T1000 (cell line): ENCODE measurements at regions not wholly inside any gene's neighbourhood (a gene's known extent, or its start where the extent isn't known, plus 50 kb on each side); places are given as distances from the start of the nearest gene placed in this dataset.

Source experiments
- DNase-seq: peaks from one replicate; lab custom pipeline; 2025; ENCODE audit warnings: mixed read lengths; lab: John Stamatoyannopoulos, UW

- DNase-seq: no peak
These were observed 1151.9 kb downstream of the BRD1 start for GRCh38 chr22:48675830-48676145.

- DNase-seq: no peak
These were observed 1152.4 kb downstream of the BRD1 start for GRCh38 chr22:48675141-48675829.

- no peak for DNase-seq
These were observed 1153.7 kb downstream of the BRD1 start for GRCh38 chr22:48673806-48674500.

DNA sequence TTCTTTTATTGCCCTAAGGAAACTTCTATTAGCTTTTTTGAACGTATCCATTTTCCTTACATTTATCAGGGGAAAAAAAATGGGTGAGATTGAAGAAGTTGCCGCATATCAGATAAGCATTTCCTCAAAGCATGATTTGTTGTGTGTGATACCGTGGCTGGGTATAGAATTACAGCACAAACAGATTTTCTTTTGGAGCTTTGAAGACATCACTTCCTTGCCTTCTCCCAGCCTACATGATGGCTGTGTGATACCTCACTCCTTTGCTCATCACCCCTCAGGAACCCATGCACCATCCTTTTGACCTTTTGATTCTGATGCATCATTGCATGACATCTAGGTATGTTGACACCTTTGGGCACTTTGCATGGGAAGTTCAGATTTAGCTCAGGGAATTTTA is 1155.3 kb downstream of the BRD1 start:
- no peak for DNase-seq

DNA sequence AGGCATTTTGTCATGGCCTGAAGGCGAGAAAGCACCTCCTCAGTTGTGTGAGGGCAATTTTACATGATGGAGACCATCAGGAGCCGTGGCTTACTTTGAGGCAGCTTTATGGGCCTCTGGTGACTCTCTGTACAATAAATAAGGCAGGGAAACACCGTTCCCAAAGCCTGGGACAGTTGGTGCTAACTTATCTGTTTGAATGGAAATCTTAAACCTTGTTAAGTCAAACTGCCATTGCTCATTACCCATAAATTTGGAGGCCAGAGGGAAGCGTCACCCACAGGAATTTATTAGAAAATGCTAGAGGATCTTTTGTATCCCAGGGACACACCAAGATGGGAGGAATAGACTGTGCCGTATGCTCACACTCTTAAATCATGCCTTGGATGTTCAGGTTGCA is 1156.9 kb downstream of the BRD1 start:
- DNase-seq: no peak

- DNase-seq: no peak
These were observed 1157.5 kb downstream of the BRD1 start for GRCh38 chr22:48669986-48670716.

DNA sequence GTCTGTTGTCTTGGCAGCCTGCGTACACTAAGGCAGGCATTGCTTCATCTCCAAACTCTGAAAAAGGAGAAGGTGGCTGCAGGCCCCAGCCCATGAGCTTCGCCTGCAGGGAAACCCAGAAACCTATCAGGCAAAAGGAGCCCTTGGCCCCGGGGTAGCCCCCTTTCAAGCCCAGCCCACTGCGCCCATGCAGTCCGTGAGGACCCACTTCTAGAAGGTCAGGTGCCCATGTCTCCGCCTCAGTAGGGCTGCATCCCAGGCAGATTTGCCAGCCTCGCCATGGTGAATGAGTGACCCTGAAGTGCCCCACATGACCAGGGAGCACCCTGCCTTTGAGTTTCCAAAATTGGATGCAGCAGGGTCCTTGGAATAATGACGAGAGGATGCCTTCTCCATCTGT is 1158.4 kb downstream of the BRD1 start:
- no peak for DNase-seq

DNA sequence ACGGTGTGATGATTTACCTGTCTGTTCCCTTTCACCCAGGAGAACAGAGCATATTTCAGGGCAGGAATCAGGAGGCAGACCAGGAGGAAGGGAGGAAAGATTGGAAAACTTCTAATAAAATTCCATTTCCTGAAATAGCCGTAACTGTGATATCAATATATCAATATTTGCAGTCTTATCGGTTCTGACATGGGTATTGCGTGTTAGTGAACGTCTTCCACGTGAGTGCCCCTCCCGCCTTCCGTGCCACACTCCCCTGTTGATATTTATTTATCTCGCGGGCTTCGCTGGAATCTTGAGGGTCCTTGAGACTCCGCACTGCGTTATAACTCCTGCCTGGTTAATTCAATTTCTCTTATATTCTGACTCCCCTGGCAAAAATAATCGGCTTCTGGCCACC is 1160.4 kb downstream of the BRD1 start:
- no peak for DNase-seq

GRCh38 chr22:48666620-48667019 is 1161.1 kb downstream of the BRD1 start:
- no peak for DNase-seq

DNA sequence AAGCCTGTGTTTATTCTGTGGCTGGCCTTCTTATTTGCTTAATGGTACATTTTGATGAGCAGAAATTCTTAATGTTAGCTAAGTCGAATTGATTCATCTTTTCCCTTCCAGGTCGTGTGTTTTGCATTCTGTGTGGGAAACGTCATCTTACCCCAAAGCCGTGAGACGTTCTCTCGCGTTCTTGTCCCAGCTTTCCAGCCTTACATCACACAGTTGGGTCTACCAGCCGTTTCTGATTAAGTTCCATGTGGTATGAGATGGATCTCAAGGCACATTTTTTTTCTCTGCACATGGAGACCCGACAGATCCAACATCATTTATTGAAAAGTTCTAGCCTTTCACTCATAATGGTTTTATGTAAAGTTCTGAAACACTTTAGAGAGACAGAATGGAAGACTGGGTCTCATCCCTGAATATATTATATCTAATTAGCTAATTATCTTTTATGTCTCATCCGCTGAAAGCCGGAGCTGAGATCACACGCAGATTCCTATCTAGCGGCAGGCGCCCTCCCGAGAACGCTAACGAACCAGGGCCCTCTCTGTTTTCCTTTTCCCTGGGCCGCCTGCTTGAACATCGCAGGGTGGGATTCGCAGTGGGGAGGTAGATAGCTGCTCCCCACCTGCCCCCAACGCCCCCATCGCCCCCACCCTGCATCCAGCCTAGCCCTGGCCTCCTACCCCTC is 1162.2 kb downstream of the BRD1 start:
- DNase-seq: no peak

GRCh38 chr22:48664586-48664985 is 1163.1 kb downstream of the BRD1 start:
- no peak for DNase-seq

GRCh38 chr22:48663297-48663696 is 1164.4 kb downstream of the BRD1 start:
- no peak for DNase-seq

GRCh38 chr22:48662476-48663135 is 1165.1 kb downstream of the BRD1 start:
- DNase-seq: no peak

DNA sequence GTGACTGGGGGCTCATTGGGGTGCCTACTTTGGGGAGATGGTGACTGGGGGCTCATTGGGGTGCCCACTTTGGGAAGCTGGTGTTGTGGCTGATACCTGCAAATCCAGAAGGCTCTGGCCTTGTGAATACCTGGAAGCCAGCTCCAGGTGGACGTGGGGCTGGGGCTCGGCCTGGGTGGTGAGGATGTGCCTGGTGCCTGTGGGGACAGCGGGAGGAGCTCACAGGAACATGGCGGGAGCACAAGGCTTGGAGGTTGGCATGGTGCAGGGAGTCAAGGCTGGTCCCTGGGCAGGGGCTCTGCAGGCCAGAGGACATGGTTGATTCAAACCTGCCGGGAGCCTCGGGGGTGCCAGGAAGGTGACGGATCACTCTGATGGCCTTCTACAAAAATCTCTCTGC is 1165.7 kb downstream of the BRD1 start:
- DNase-seq: no peak

DNA sequence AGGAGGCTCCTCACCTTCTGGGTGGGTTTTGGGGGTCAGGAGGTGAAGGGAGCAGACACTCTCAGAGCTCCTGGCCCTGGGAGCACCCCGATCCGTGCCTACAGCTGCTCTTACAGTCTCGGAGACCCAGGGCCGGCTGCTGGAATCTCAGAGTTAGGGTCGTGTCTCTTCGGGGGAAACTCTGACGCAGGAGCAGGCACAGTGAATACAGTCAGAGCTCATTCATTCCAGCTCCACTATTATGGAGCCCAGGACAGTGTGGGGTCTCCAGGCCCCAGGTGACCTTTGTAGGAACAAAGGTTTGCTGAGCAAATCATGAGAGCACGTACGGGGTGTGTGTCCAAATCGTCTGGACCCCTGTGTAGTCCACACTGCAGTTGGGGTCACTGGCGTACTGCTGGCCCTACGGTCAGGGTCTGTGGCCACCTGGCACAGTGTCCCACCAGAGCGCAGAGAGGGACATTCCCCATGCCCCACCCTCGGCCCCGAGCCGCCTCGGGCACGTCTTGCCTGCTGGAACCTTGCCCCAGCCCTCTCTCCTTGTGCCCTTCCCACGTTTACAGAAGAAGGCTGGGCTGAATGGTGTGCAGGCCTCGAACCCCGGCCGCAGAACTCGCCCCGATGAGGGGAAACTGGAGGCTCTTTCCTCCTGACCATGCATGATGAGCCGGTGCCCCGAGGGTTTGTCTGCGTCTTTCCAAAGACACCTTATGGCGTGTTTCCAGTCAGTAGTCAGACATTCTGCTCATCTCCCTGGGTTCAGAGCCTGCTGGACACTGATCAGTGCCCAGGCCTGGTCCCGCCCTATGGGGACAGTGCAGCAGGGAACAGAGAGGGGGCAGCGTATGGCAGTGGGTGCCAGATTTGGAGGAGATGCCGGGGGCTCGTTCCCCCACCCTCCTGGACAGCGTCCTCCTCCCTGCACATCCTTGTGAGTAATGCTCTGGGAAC is 1166.6 kb downstream of the BRD1 start:
- DNase-seq: no peak

DNA sequence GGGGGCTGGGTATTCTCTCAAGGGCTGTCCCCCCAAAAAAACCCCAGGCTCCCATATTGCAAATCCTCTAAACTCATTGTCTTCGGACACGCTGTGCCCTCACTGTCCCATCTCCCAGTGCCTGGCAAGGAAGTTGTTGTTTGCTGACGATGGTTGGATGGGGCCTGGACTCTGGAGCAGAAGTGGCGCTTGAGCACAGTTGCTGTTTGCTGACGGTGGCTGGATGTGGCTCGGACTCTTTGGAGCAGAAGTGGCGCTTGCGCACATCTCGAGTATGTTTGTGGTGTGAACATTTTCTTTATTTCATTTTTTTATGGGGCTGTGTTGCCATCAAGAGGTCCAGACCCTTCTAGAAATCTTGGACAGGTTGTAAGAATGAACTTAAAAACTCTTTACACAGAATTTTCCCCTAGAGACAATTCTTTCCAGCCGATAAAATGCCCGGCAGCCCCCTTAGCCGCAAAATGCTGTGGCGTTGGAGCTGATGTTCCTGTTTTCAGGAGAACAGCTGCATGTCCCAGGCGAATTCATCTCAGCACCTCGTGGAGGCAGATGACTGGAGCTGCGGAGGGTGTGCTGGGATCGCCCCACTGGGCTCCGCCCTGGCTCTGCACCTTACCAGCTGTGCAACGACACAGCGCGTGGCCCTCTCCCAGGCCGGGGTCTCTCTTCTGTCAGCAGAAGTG is 1167.4 kb downstream of the BRD1 start:
- DNase-seq: no peak

GRCh38 chr22:48659404-48659996 is 1168.2 kb downstream of the BRD1 start:
- no peak for DNase-seq

DNA sequence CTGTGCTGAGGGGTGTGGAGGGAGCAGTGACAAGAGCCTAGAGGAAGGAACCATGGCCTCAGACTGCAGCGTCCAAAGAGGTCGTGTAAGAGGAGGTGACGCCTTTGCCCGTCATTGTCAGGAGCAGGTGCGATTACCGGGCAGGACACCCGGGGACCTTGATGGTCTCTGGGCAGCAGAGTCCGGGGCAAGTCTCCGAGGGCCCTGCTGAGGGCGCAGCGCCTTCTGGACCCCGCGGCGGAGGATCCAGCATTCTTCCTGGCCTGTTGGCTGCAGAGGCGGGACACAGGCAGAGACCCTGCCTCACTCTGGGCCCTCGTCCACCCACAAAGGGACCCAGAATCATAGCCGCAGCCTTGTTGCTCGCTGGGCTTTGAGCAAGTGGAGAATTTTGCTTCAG is 1168.8 kb downstream of the BRD1 start:
- DNase-seq: no peak

DNA sequence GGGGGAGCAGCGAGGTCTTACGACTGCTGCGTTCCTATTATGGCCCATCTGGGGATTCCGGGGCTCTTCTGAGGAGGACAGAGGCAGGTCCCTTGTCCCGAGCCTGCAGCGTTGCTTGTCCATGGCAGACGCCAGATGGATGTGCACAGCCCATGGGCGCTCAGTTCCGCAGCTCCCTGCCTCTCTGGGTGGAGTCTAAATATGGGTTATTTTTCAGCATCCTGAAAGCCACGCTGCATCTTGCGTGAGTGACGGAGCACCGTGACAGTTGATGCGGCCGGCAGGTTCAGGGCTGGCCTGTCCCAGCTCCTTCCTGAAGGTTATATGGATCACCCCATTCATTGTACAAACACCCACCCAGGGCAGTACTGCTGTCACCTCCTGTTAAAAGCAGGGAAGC is 1169.4 kb downstream of the BRD1 start:
- no peak for DNase-seq

DNA sequence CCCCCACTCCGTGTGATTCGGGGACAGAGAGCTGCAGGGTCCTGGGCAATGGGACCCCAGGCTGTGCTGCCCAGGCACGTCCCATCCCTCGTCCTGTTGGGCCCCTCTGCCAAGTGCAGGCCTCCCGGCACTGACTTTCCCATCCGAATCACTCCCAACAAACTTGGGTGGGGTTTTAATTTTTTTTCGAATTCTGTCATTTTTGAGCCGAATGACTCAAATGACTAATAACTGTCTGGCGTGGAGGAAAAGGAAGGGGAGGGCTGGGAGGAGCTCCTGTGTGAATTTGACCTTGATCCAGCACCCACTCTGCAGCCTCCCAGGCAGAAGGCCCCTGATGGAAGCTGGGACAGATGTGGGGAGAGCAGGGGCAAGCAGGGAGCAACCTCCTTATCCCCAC is 1173.2 kb downstream of the BRD1 start:
- no peak for DNase-seq
